Transverse colon (tissue), 4 donors: ENCODE measurements at regions not wholly inside any gene's neighbourhood (a gene's known extent, or its start where the extent isn't known, plus 50 kb on each side); places are given as distances from the start of the nearest gene placed in this dataset.

Source experiments
- DNase-seq: peaks from one replicate; pipeline ENCODE4 v3.0.0-alpha.2; 2019
- H3K27ac ChIP-seq, 4 donors: fragments of 200-600 bp; sonication (generic); 2 replicates each; pipeline ENCODE4 v1.5.1; 2016 to 2018; ENCODE audit warnings: inconsistent platforms in 4 of 4
- H3K27me3 ChIP-seq: fragments of 200-600 bp; sonication (generic); 2 replicates; pipeline ENCODE4 v1.5.1; 2017; ENCODE audit warnings: inconsistent platforms
- H3K36me3 ChIP-seq, 4 donors: fragments of 200-600 bp; sonication (generic); 2 replicates each; pipeline ENCODE4 v1.5.1; 2017 to 2019; ENCODE audit warnings: inconsistent platforms in 4 of 4
- H3K4me1 ChIP-seq, 4 donors: fragments of 200-600 bp; sonication (generic); 2 replicates each; pipeline ENCODE4 v1.5.1; 2017 to 2020; ENCODE audit warnings: inconsistent platforms in 4 of 4
- H3K4me3 ChIP-seq, 4 donors: fragments of 200-600 bp; sonication (generic); 1 replicate in 1 of 4; 2 replicates in 3 of 4; pipeline versions ENCODE4 v1.5.1 to v1.6.1; 2017 to 2019; ENCODE audit warnings: inconsistent platforms in 4 of 4
- H3K9me3 ChIP-seq, 2 donors: fragments of 200-600 bp; sonication (generic); 2 replicates each; pipeline ENCODE4 v1.5.1; 2017 to 2019; ENCODE audit warnings: inconsistent platforms in 2 of 2
- CTCF ChIP-seq, 5 experiments: fragments of 200-600 bp in 3 of 5; fragments of 450-650 bp in 2 of 5; sonication (generic) in 3 of 5; IDR thresholded peaks; 1 replicate in 2 of 5; 2 replicates in 3 of 5; pipeline ENCODE4 v1.5.1; 2016 to 2017; ENCODE audit warnings: antibody characterized with exemption in 5 of 5, inconsistent platforms in 3 of 5, mild to moderate bottlenecking in 2 of 5, moderate library complexity in 1 of 5
- EP300 ChIP-seq: sonication (generic); formaldehyde crosslinking; IDR thresholded peaks from one replicate; pipeline ENCODE4 v1.6.1; 2017; ENCODE audit warnings: antibody characterized with exemption, low read depth
- POLR2A ChIP-seq: fragments of 450-650 bp; IDR thresholded peaks from one replicate; pipeline ENCODE4 v1.6.1; 2016; ENCODE audit warnings: antibody characterized with exemption, mild to moderate bottlenecking, moderate library complexity
- POLR2AphosphoS5 ChIP-seq, 3 donors: sonication (generic); formaldehyde crosslinking; IDR thresholded peaks; one replicate each; pipeline ENCODE4 v1.6.1; 2016; ENCODE audit warnings: antibody characterized with exemption in 3 of 3
- whole genome bisulfite sequencing, 2 donors: methylation state at CpG; one replicate each; pipeline ENCODE4 v1.1.5; 2018; ENCODE audit warnings: low coverage in 1 of 2; 5-methylcytosine and 5-hydroxymethylcytosine counted together
- in situ Hi-C, 4 donors: fragments of 200-750 bp; cut with MboI; loops; one replicate each; pipeline versions ENCODE4 v1.15.0 to v1.15.1; 2017; ENCODE audit warnings: low sequenced_read_pairs in 3 of 4, low pct_ligation_motif_present in 1 of 4, low pct_unique_long_range_greater_than_20kb in 1 of 4
- intact Hi-C: fragments of 100-400 bp; cut with DNase I; formaldehyde crosslinking; loops from one replicate; pipeline ENCODE4 v1.15.1; 2023; ENCODE audit warnings: low total_unique reads

GRCh38 chr15:95716708-95717107, 613.8 kb upstream of the NR2F2 start:
- intact Hi-C loops, result no loop called here
- Histone ChIP-seq H3K36me3 (no peaks in the 10 kb centered on the region), H3K27ac (no peak overlapping the region), H3K9me3 (no peaks in the 10 kb centered on the region), H3K4me1 (no peaks in the 10 kb centered on the region), H3K4me3 (no peak overlapping the region), H3K27me3 (no peaks in the 10 kb centered on the region)
- TF ChIP-seq POLR2AphosphoS5 (IDR thresholded peaks at IDR 0.05), result no peak
- no peak for TF ChIP-seq CTCF (IDR thresholded peaks at IDR 0.05)
- TF ChIP-seq POLR2A, result no peak
- no peak for TF ChIP-seq EP300
- DNase-seq, result no peak
- in situ Hi-C loops, result no loop called here

GRCh38 chr15:95718441-95718840, 612.1 kb upstream of the NR2F2 start:
- in situ Hi-C loops, result no loop called here
- no peaks in the 10 kb centered on the region for H3K9me3 ChIP-seq
- H3K27me3 ChIP-seq, result no peaks in the 10 kb centered on the region
- no peak overlapping the region for H3K4me3 ChIP-seq
- WGBS, 2 donors, result 70 to 90% methylated on average over 2 to 7 of the region's 7 CpGs
- H3K4me1 ChIP-seq, result no peaks in the 10 kb centered on the region
- H3K27ac ChIP-seq, result no peak overlapping the region
- no peak for DNase-seq
- no peaks in the 10 kb centered on the region for H3K36me3 ChIP-seq
- no peak for TF ChIP-seq EP300
- TF ChIP-seq CTCF (IDR thresholded peaks at IDR 0.05), result no peak
- no peak for TF ChIP-seq POLR2A
- TF ChIP-seq POLR2AphosphoS5 (IDR thresholded peaks at IDR 0.05), result no peak
- intact Hi-C loops, result no loop called here

GRCh38 chr15:95724908-95725633, 605.4 kb upstream of the NR2F2 start:
- intact Hi-C loops, result no loop called here
- 70 to 91% methylated on average over 2 to 3 of the region's 3 CpGs for WGBS, 2 donors
- Histone ChIP-seq H3K27ac (no peak overlapping the region), H3K27me3 (no peaks in the 10 kb centered on the region), H3K4me1 (no peaks in the 10 kb centered on the region), H3K36me3 (no peaks in the 10 kb centered on the region), H3K9me3 (no peaks in the 10 kb centered on the region), H3K4me3 (no peak overlapping the region)
- TF ChIP-seq EP300 (no peak), POLR2AphosphoS5 (IDR thresholded peaks at IDR 0.05) (no peak), CTCF (IDR thresholded peaks at IDR 0.05) (no peak), POLR2A (no peak)
- no peak for DNase-seq
- in situ Hi-C loops, result loop anchor here in 1 of 4 donors (25.0 kb wide), 1 partner anchor 88 kb away; no protein-coding TSS in a partner anchor

- 76 to 94% methylated on average over 3 to 4 of the region's 4 CpGs for WGBS, 2 donors
- no peaks in the 10 kb centered on the region for H3K36me3 ChIP-seq
- no peaks in the 10 kb centered on the region for H3K9me3 ChIP-seq
- H3K27me3 ChIP-seq, result no peaks in the 10 kb centered on the region
- no peak for DNase-seq
- TF ChIP-seq EP300 (no peak), POLR2AphosphoS5 (IDR thresholded peaks at IDR 0.05) (no peak), CTCF (IDR thresholded peaks at IDR 0.05) (no peak), POLR2A (no peak)
- no peak overlapping the region for H3K27ac ChIP-seq
- intact Hi-C loops (no loop called here), in situ Hi-C loops (loop anchor here in 1 of 4 donors (25.0 kb wide), 1 partner anchor 90 kb away; no protein-coding TSS in a partner anchor)
- H3K4me1 ChIP-seq, result no peaks in the 10 kb centered on the region
- H3K4me3 ChIP-seq, result no peak overlapping the region
These were observed 603.6 kb upstream of the NR2F2 start for GRCh38 chr15:95726891-95727290.
